OCI-LY1 (cell line): ENCODE measurements at regions not wholly inside any gene's neighbourhood (a gene's known extent, or its start where the extent isn't known, plus 50 kb on each side); places are given as distances from the start of the nearest gene placed in this dataset.

Source experiments
- H2AFZ ChIP-seq: fragments of 200-600 bp; sonication (generic), shearing (Covaris generic); 2 replicates; pipeline ENCODE4 v1.6.0; 2014; ENCODE audit warnings: antibody characterized with exemption, mild to moderate bottlenecking, low read length
- H3F3A ChIP-seq: fragments of 200-600 bp; sonication (generic), shearing (Covaris generic); 2 replicates; pipeline ENCODE4 v1.6.0; 2014; ENCODE audit warnings: mild to moderate bottlenecking, antibody characterized with exemption, low read length, moderate library complexity; ENCODE audit not compliant: insufficient read depth
- H3K27ac ChIP-seq: fragments of 200-600 bp; sonication (generic); 2 replicates; pipeline ENCODE4 v1.5.1; 2014; ENCODE audit warnings: low read length, mixed run types, mild to moderate bottlenecking, low read depth; ENCODE audit not compliant: poor library complexity, severe bottlenecking
- H3K27me3 ChIP-seq: fragments of 200-600 bp; sonication (generic); 2 replicates; pipeline ENCODE4 v1.6.0; 2014; ENCODE audit warnings: antibody characterized with exemption, mild to moderate bottlenecking, low read length, moderate library complexity; ENCODE audit not compliant: insufficient read depth
- H3K36me3 ChIP-seq: fragments of 200-600 bp; sonication (generic); 2 replicates; pipeline ENCODE4 v1.6.1; 2014; ENCODE audit warnings: mild to moderate bottlenecking, antibody characterized with exemption, low read length, moderate library complexity, mixed read lengths; ENCODE audit not compliant: insufficient read depth
- H3K4me1 ChIP-seq: fragments of 200-600 bp; sonication (generic); 2 replicates; pipeline ENCODE4 v1.5.1; 2014; ENCODE audit warnings: mild to moderate bottlenecking, low read length, moderate library complexity; ENCODE audit not compliant: insufficient read depth, severe bottlenecking
- H3K4me2 ChIP-seq: fragments of 200-600 bp; sonication (generic), shearing (Covaris generic); 2 replicates; pipeline ENCODE4 v1.6.1; 2014; ENCODE audit warnings: low read length
- H3K4me3 ChIP-seq: fragments of 200-600 bp; sonication (generic); 2 replicates; pipeline ENCODE4 v1.5.1; 2014; ENCODE audit warnings: low read length, low read depth, mild to moderate bottlenecking, mixed read lengths; ENCODE audit not compliant: poor library complexity, severe bottlenecking
- H3K79me2 ChIP-seq: fragments of 200-600 bp; shearing (Covaris generic); 2 replicates; pipeline ENCODE4 v1.6.1; 2016; ENCODE audit warnings: mixed run types, low read length, mixed read lengths; ENCODE audit not compliant: insufficient read depth
- H3K9ac ChIP-seq: fragments of 200-600 bp; sonication (generic), shearing (Covaris generic); 2 replicates; pipeline ENCODE4 v1.6.1; 2014; ENCODE audit warnings: mild to moderate bottlenecking, low read length, mixed read lengths
- H3K9me2 ChIP-seq: fragments of 200-600 bp; sonication (generic), shearing (Covaris generic); 2 replicates; pipeline ENCODE4 v1.6.1; 2014; ENCODE audit warnings: low read depth, mild to moderate bottlenecking, low read length, mixed read lengths
- H3K9me3 ChIP-seq: fragments of 200-600 bp; shearing (Covaris generic); 2 replicates; pipeline ENCODE4 v1.6.1; 2014; ENCODE audit warnings: low read length, mixed read lengths
- H4K20me1 ChIP-seq: fragments of 200-600 bp; sonication (generic), shearing (Covaris generic); 2 replicates; pipeline ENCODE4 v1.6.0; 2016; ENCODE audit warnings: mild to moderate bottlenecking, low read length; ENCODE audit not compliant: insufficient read depth
- EZH2 ChIP-seq: fragments of 200-600 bp; sonication (generic), shearing (Covaris generic); IDR thresholded peaks from 2 replicates; pipeline ENCODE4 v1.8.0; 2017; ENCODE audit warnings: borderline replicate concordance, mixed run types, mild to moderate bottlenecking, antibody characterized with exemption, low read length, moderate library complexity, mixed read lengths
- TF ChIP-seq, protein P1 (sequence below): fragments of 200-600 bp; sonication (generic), shearing (Covaris generic); IDR thresholded peaks from 2 replicates; pipeline ENCODE4 v1.5.1; 2017; ENCODE audit warnings: mild to moderate bottlenecking, antibody characterized with exemption, low read length, moderate library complexity, mixed read lengths

DNA sequence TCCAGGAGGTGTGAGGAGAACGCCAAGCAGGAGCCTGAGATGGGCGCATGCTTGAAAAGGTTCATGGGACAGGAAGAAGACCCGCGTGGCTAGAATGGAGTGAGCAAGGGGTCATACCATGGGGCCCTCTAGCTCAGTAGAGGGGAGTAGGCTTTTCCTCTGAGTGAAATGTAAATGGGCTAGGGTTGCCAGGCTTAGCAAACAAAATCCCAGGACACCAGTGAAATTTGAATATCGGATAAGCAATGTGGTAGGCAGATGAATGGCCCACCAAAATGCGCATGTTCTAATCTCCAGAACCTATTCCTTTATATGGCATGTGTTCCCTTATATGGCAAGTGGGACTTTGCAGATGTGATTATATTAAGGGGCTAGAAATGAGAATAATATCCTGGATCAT is 174.1 kb upstream of the CCDC68 start:
- Histone ChIP-seq H3K27me3 (no peaks in the 10 kb centered on the region), H3K9ac (no peak overlapping the region), H3K9me3 (no peaks in the 10 kb centered on the region), H3K4me2 (no peak overlapping the region), H2AFZ (no peak overlapping the region), H3F3A (no peaks in the 10 kb centered on the region), H3K9me2 (no peaks in the 10 kb centered on the region), H3K27ac (no peak overlapping the region), H3K4me3 (no peak overlapping the region), H3K36me3 (no peaks in the 10 kb centered on the region), H3K4me1 (no peaks in the 10 kb centered on the region), H3K79me2 (no peaks in the 10 kb centered on the region), H4K20me1 (no peaks in the 10 kb centered on the region)
- TF ChIP-seq, protein P1, sequence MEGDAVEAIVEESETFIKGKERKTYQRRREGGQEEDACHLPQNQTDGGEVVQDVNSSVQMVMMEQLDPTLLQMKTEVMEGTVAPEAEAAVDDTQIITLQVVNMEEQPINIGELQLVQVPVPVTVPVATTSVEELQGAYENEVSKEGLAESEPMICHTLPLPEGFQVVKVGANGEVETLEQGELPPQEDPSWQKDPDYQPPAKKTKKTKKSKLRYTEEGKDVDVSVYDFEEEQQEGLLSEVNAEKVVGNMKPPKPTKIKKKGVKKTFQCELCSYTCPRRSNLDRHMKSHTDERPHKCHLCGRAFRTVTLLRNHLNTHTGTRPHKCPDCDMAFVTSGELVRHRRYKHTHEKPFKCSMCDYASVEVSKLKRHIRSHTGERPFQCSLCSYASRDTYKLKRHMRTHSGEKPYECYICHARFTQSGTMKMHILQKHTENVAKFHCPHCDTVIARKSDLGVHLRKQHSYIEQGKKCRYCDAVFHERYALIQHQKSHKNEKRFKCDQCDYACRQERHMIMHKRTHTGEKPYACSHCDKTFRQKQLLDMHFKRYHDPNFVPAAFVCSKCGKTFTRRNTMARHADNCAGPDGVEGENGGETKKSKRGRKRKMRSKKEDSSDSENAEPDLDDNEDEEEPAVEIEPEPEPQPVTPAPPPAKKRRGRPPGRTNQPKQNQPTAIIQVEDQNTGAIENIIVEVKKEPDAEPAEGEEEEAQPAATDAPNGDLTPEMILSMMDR, result no peak
- TF ChIP-seq EZH2, result no peak

DNA sequence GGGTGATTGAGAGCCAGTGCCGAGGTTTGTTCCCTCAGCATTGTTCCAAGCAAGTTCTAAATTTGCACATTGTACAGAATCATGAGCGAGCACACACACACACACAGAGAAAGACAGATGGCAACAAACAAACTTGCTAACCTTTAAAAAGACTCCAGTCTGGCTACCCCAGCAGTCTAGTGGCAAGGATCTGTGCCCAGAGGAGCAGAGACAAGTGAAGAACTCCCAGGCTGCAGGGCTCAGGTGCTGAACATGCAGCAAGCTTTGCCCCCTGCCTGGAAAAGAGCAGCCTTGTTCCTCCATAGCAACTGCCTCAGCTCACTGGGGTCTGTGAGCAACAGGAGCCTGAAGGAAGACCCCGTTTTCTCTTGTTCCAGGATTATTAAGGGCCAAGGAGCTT is 169.2 kb upstream of the CCDC68 start:
- Histone ChIP-seq H3F3A (no peaks in the 10 kb centered on the region), H3K4me3 (no peak overlapping the region), H3K9me2 (no peaks in the 10 kb centered on the region), H3K9me3 (no peaks in the 10 kb centered on the region), H3K4me1 (no peaks in the 10 kb centered on the region), H3K79me2 (no peaks in the 10 kb centered on the region), H3K27ac (no peak overlapping the region), H4K20me1 (no peaks in the 10 kb centered on the region), H2AFZ (no peak overlapping the region), H3K36me3 (no peaks in the 10 kb centered on the region), H3K4me2 (no peak overlapping the region), H3K27me3 (no peaks in the 10 kb centered on the region), H3K9ac (no peak overlapping the region)
- TF ChIP-seq EZH2, result no peak
- TF ChIP-seq, protein P1, result no peak

DNA sequence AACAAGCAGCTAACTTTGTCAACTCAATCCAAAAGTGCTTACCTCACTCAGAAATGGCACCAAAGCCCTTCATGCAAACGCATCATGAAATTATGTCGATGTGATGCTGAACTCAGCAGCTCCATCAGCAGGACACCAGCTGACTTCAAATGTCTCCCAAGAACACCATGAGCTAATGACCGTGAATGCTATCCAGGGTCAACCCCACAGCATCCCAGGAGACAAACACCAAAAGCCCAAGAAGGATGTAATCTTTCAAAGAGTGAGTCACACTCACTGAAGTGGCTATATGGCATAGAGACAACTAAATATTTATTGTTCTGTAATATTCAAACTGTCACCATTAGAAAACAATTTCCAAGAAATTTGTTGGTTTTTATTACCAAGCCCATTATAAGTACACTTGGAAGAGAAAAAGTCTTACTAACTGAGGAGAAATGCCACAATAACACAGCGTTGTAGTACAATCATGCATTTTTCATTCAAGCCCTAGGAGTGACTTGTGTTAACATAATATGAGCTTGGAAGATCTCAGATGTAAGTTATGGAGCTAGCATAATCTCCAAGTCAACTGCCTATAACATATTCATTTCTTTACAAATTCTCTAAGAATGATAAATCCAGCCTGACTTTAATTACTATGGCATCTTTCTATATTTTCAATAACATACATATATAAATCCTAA is 165.0 kb upstream of the CCDC68 start:
- no peak overlapping the region for H3K9ac ChIP-seq
- no peaks in the 10 kb centered on the region for H4K20me1 ChIP-seq
- no peak overlapping the region for H3K27ac ChIP-seq
- H2AFZ ChIP-seq, result no peak overlapping the region
- H3K9me2 ChIP-seq, result no peaks in the 10 kb centered on the region
- H3K27me3 ChIP-seq, result no peaks in the 10 kb centered on the region
- H3K4me3 ChIP-seq, result no peak overlapping the region
- no peak for TF ChIP-seq EZH2
- TF ChIP-seq, protein P1, result no peak
- no peaks in the 10 kb centered on the region for H3K79me2 ChIP-seq
- no peaks in the 10 kb centered on the region for H3K9me3 ChIP-seq
- H3K36me3 ChIP-seq, result no peaks in the 10 kb centered on the region
- no peaks in the 10 kb centered on the region for H3K4me1 ChIP-seq
- no peaks in the 10 kb centered on the region for H3F3A ChIP-seq
- no peak overlapping the region for H3K4me2 ChIP-seq
